Adrenal gland (tissue), 9 donors: ENCODE measurements at regions not wholly inside any gene's neighbourhood (a gene's known extent, or its start where the extent isn't known, plus 50 kb on each side); places are given as distances from the start of the nearest gene placed in this dataset.

Experiments used
- DNase-seq, 7 donors: peaks; one replicate each; pipeline ENCODE4 v3.0.0-alpha.2; 2019 to 2020
- H3K27ac ChIP-seq, 5 donors: fragments of 200-600 bp; sonication (generic) in 4 of 5; 1 replicate in 3 of 5; 2 replicates in 2 of 5; pipeline versions ENCODE4 v1.5.1 to v1.8.0; 2016 to 2020; ENCODE audit warnings: mild to moderate bottlenecking in 1 of 5
- H3K27me3 ChIP-seq: fragments of 200-600 bp; 2 replicates; pipeline ENCODE4 v1.8.0; 2021
- H3K36me3 ChIP-seq, 2 donors: fragments of 200-600 bp; replicated peaks in 1 of 2; 1 replicate in 1 of 2; 2 replicates in 1 of 2; pipeline versions ENCODE4 v1.5.1 to v1.8.0; 2018 to 2022
- H3K4me1 ChIP-seq, 2 donors: fragments of 200-600 bp; replicated peaks in 1 of 2; 1 replicate in 1 of 2; 2 replicates in 1 of 2; pipeline versions ENCODE4 v1.5.1 to v1.8.0; 2018 to 2021
- H3K4me3 ChIP-seq, 4 donors: fragments of 200-600 bp; sonication (generic) in 3 of 4; one replicate each; pipeline ENCODE4 v1.5.1; 2016 to 2018
- H3K9me3 ChIP-seq, 3 donors: fragments of 200-600 bp; sonication (generic) in 1 of 3; replicated peaks in 1 of 3; 1 replicate in 2 of 3; 2 replicates in 1 of 3; pipeline versions ENCODE4 v1.5.1 to v1.8.0; 2016 to 2021
- CTCF ChIP-seq, 6 experiments: fragments of 450-650 bp in 4 of 6; fragments of 200-600 bp in 2 of 6; sonication (generic) in 1 of 6; IDR thresholded peaks; 1 replicate in 5 of 6; 2 replicates in 1 of 6; pipeline versions ENCODE4 v1.5.1 to v1.8.0; 2016 to 2021; ENCODE audit warnings: antibody characterized with exemption in 6 of 6, mild to moderate bottlenecking in 2 of 6, moderate library complexity in 1 of 6
- POLR2A ChIP-seq, 2 donors: fragments of 450-650 bp; IDR thresholded peaks; one replicate each; pipeline ENCODE4 v1.6.1; 2017; ENCODE audit warnings: antibody characterized with exemption in 2 of 2, mild to moderate bottlenecking in 2 of 2, moderate library complexity in 1 of 2
- WGBS, 4 donors: extraction: QIAGEN DNeasy Blood & Tissue Kit in 2 of 4; methylation state at CpG; one replicate each; pipeline versions ENCODE4 v1.1.5 to v1.1.7; 2013 to 2017; 5-methylcytosine and 5-hydroxymethylcytosine counted together
- intact Hi-C, 2 donors: fragments of 100-400 bp; cut with DNase I; formaldehyde crosslinking; loops; one replicate each; pipeline versions ENCODE4 v1.14.1 to v1.15.0; 2022 to 2023
- donor health status: healthy with polysubstance abuse.
- donor health status: Bipolar disorder and iron deficiency.
- donor health status: DM: yes; HTN: yes; CAD: no.
- donor health status: DM: no; HTN: no; CAD: no.
- donor health status: DM: no; HTN: no; CAD: no.

DNA sequence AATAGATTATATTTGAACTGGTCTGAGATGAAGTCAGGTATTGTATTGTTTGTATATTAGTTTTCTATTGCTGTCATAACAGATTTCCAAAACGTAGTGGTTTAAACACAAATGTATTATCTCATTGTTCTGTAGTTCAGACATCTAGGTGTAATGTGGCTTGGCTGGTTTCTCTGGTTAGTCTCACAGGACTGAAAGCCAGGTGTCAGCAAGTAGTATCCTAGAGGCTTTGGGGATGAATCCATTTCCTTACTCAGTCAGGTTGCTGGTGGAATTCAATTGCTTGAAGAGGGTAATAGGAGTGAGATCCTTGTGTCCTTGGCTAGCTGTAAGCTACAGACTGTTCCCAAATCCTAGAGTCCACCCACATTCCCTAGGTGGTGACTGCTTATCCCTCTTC is 675.8 kb downstream of the NCAM2 start:
- H3K27ac ChIP-seq: no peak overlapping the region
- H3K4me1 ChIP-seq: no peaks in the 10 kb centered on the region
- intact Hi-C loops: no loop called here
- TF ChIP-seq POLR2A (IDR thresholded peaks at IDR 0.05): no peak
- no peak for TF ChIP-seq CTCF (IDR thresholded peaks at IDR 0.05)
- no peaks in the 10 kb centered on the region for H3K27me3 ChIP-seq
- H3K4me3 ChIP-seq: no peak overlapping the region
- no peaks in the 10 kb centered on the region for H3K9me3 ChIP-seq
- no peak for DNase-seq
- no peaks in the 10 kb centered on the region for H3K36me3 ChIP-seq
- 44 to 74% (median 56%) methylated on average over 1 of the region's 1 CpG for WGBS, 4 donors

DNA sequence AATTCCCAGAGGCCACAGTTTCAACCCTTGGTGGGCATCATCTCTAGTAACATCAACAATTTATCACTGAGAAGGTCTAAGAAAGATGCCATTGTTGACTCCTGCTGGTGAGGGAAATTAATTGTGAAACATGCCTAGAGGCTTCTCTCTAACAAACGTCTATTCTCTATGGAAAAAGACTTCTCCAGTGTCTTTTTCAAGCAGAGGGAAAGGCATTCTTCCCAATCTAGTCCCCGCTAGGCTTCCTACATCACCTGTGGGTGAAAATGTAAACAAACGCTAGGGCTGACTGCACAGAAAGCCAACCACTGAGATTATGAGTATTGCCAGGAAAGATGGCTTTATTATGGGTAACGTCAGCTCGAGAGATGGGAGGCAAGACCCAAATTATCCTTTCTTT is 677.4 kb downstream of the NCAM2 start:
- H3K9me3 ChIP-seq: no peaks in the 10 kb centered on the region
- H3K27me3 ChIP-seq: no peaks in the 10 kb centered on the region
- no peaks in the 10 kb centered on the region for H3K36me3 ChIP-seq
- WGBS, 4 donors: 64 to 70% (median 66%) methylated on average over 5 of the region's 5 CpGs
- DNase-seq: no peak
- TF ChIP-seq CTCF (IDR thresholded peaks at IDR 0.05): no peak
- TF ChIP-seq POLR2A (IDR thresholded peaks at IDR 0.05): no peak
- intact Hi-C loops: no loop called here
- H3K4me3 ChIP-seq: no peak overlapping the region
- H3K4me1 ChIP-seq: no peaks in the 10 kb centered on the region
- H3K27ac ChIP-seq: no peak overlapping the region

DNA sequence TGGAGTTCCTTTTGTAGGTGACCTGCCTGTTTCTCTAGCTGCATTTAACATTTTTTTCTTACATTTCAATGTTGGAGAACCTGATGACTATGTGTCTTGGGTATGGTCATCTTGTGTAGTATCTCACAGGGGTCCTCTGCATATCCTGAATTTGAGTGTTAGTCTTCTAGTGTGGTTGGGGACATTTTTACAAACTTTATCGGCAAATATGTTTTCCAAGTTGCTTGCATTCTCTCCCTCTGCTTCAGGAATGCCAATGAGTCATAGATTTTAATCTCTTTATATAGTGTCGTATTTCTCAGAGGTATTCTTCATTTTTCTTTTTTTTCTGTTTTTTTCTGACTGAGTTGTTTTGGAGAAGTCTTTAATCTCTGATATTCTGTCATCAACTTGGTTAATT is 684.0 kb downstream of the NCAM2 start:
- 52 to 63% (median 53%) methylated on average over 2 of the region's 2 CpGs for WGBS, 4 donors
- Histone ChIP-seq H3K4me3 (no peak overlapping the region), H3K36me3 (no peaks in the 10 kb centered on the region), H3K9me3 (no peaks in the 10 kb centered on the region), H3K27me3 (no peaks in the 10 kb centered on the region), H3K27ac (no peak overlapping the region), H3K4me1 (no peaks in the 10 kb centered on the region)
- DNase-seq: no peak
- TF ChIP-seq CTCF (IDR thresholded peaks at IDR 0.05): no peak
- no peak for TF ChIP-seq POLR2A (IDR thresholded peaks at IDR 0.05)
- intact Hi-C loops: no loop called here

DNA sequence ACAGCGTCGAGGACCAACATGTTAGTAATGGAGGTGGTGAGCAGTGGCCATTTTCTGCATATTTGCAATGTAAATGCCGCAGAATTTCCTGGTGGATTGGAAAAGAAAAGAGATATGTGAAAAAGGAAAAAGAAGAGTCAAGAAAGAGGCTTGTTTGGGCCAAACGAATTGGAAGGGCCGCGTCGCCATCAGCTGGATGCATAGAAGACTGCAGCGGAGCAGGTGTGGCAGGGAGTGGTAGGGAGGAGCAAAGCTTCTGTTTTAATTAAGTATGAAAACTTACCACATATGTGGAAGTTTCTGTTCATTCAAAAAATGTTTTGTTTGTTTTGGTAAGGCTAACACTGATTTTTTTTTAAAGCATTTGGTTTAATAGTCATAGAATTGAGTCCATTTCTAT is 690.7 kb downstream of the NCAM2 start:
- no peaks in the 10 kb centered on the region for H3K36me3 ChIP-seq
- intact Hi-C loops: no loop called here
- no peaks in the 10 kb centered on the region for H3K9me3 ChIP-seq
- peak; percentile 18 to 56 (median 31) for DNase-seq
- H3K4me1 ChIP-seq: no peaks in the 10 kb centered on the region
- H3K27me3 ChIP-seq: no peaks in the 10 kb centered on the region
- H3K4me3 ChIP-seq: no peak overlapping the region
- peak in 5 of 6 experiments; percentile 7 to 33 (median 32) for TF ChIP-seq CTCF (IDR thresholded peaks at IDR 0.05)
- TF ChIP-seq POLR2A (IDR thresholded peaks at IDR 0.05): no peak
- no peak overlapping the region for H3K27ac ChIP-seq
- 63 to 76% (median 73%) methylated on average over 8 of the region's 8 CpGs for WGBS, 4 donors
